ENCODE measurements at regions not wholly inside any gene's neighbourhood (a gene's known extent, or its start where the extent isn't known, plus 50 kb on each side); places are given as distances from the start of the nearest gene placed in this dataset.

DNA sequence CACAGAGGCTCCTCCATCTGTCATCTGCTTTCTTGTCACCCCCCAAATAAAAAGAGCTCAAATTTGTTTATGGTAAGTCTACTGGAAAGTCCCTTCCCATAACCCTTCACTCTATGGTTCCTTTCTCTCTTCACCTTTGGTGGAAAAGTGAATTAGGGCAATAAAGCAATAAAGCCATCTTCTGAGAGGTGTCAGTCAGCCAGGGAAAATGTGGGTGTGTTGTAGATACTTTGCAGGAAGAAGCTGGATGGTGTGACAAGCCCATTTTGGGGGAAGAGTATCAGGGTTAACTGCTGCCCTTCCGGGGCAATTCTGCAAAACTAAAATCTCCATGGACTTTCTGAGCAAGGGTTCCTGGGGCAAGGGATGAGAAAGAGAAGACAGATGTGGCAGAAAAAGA is 197.9 kb downstream of the SH3BP4 start:
- Histone ChIP-seq H3K4me3 (no peak overlapping the region), H2AFZ (no peak overlapping the region), H3K27me3 (ENCODE audit: insufficient read depth) (no peaks in the 10 kb centered on the region), H4K20me1 (replicated peaks; ENCODE audit: insufficient read depth) (no peaks in the 10 kb centered on the region), H3K36me3 (ENCODE audit: insufficient read depth) (no peaks in the 10 kb centered on the region), H3K79me2 (replicated peaks; ENCODE audit: insufficient read depth) (no peaks in the 10 kb centered on the region), H3K27ac (ENCODE audit: low read depth) (no peak overlapping the region), H3F3A (replicated peaks; ENCODE audit: low read depth) (no peaks in the 10 kb centered on the region), H3K9me2 (ENCODE audit: insufficient read depth) (peaks cover 5% of the 10 kb centered on the region), H3K4me2 (no peak overlapping the region), H3K4me1 (ENCODE audit: insufficient read depth) (no peaks in the 10 kb centered on the region)
- ATAC-seq (no peak), DNase-seq (ENCODE audit: low spot score) (no peak)
- Mint-ChIP-seq H3K9me3 (no peaks in the 10 kb centered on the region), H3K4me3 (no peak overlapping the region), H3K27me3 (ENCODE audit: insufficient read depth, low read depth, poor library complexity) (no peaks in the 10 kb centered on the region), H3K4me1 (no peaks in the 10 kb centered on the region), H3K36me3 (ENCODE audit: low read depth) (no peaks in the 10 kb centered on the region), H3K27ac (no peak overlapping the region)
- no peak for TF ChIP-seq ZNF331 (CRISPR knock-in tag; IDR thresholded peaks at IDR 0.05; ENCODE audit: low read depth)
- TF ChIP-seq POLR2AphosphoS5 (IDR thresholded peaks at IDR 0.05; ENCODE audit: low read depth): no peak
- no peak for TF ChIP-seq ZNF114 (CRISPR knock-in tag; IDR thresholded peaks at IDR 0.05)
- no peak for TF ChIP-seq STAT1 (IDR thresholded peaks at IDR 0.05; ENCODE audit: unreplicated experiment)
- TF ChIP-seq CREB1 (CRISPR knock-in tag; IDR thresholded peaks at IDR 0.05; ENCODE audit: low read depth): no peak
- TF ChIP-seq EZH2phosphoT487 (IDR thresholded peaks at IDR 0.05; ENCODE audit: unreplicated experiment): no peak
- TF ChIP-seq JUNB (IDR thresholded peaks at IDR 0.05; ENCODE audit: unreplicated experiment): no peak
- TF ChIP-seq, protein P1, sequence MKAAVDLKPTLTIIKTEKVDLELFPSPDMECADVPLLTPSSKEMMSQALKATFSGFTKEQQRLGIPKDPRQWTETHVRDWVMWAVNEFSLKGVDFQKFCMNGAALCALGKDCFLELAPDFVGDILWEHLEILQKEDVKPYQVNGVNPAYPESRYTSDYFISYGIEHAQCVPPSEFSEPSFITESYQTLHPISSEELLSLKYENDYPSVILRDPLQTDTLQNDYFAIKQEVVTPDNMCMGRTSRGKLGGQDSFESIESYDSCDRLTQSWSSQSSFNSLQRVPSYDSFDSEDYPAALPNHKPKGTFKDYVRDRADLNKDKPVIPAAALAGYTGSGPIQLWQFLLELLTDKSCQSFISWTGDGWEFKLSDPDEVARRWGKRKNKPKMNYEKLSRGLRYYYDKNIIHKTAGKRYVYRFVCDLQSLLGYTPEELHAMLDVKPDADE (IDR thresholded peaks at IDR 0.05): no peak
- TF ChIP-seq, protein P2, sequence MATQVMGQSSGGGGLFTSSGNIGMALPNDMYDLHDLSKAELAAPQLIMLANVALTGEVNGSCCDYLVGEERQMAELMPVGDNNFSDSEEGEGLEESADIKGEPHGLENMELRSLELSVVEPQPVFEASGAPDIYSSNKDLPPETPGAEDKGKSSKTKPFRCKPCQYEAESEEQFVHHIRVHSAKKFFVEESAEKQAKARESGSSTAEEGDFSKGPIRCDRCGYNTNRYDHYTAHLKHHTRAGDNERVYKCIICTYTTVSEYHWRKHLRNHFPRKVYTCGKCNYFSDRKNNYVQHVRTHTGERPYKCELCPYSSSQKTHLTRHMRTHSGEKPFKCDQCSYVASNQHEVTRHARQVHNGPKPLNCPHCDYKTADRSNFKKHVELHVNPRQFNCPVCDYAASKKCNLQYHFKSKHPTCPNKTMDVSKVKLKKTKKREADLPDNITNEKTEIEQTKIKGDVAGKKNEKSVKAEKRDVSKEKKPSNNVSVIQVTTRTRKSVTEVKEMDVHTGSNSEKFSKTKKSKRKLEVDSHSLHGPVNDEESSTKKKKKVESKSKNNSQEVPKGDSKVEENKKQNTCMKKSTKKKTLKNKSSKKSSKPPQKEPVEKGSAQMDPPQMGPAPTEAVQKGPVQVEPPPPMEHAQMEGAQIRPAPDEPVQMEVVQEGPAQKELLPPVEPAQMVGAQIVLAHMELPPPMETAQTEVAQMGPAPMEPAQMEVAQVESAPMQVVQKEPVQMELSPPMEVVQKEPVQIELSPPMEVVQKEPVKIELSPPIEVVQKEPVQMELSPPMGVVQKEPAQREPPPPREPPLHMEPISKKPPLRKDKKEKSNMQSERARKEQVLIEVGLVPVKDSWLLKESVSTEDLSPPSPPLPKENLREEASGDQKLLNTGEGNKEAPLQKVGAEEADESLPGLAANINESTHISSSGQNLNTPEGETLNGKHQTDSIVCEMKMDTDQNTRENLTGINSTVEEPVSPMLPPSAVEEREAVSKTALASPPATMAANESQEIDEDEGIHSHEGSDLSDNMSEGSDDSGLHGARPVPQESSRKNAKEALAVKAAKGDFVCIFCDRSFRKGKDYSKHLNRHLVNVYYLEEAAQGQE (IDR thresholded peaks at IDR 0.05; ENCODE audit: unreplicated experiment): no peak
- TF ChIP-seq NANOG (IDR thresholded peaks at IDR 0.05; ENCODE audit: borderline replicate concordance): no peak
- TF ChIP-seq, protein P3, sequence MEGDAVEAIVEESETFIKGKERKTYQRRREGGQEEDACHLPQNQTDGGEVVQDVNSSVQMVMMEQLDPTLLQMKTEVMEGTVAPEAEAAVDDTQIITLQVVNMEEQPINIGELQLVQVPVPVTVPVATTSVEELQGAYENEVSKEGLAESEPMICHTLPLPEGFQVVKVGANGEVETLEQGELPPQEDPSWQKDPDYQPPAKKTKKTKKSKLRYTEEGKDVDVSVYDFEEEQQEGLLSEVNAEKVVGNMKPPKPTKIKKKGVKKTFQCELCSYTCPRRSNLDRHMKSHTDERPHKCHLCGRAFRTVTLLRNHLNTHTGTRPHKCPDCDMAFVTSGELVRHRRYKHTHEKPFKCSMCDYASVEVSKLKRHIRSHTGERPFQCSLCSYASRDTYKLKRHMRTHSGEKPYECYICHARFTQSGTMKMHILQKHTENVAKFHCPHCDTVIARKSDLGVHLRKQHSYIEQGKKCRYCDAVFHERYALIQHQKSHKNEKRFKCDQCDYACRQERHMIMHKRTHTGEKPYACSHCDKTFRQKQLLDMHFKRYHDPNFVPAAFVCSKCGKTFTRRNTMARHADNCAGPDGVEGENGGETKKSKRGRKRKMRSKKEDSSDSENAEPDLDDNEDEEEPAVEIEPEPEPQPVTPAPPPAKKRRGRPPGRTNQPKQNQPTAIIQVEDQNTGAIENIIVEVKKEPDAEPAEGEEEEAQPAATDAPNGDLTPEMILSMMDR (conservative IDR thresholded peaks at IDR 0.05; ENCODE audit: low read depth in 2 of 2): no peak
- TF ChIP-seq, protein P4, sequence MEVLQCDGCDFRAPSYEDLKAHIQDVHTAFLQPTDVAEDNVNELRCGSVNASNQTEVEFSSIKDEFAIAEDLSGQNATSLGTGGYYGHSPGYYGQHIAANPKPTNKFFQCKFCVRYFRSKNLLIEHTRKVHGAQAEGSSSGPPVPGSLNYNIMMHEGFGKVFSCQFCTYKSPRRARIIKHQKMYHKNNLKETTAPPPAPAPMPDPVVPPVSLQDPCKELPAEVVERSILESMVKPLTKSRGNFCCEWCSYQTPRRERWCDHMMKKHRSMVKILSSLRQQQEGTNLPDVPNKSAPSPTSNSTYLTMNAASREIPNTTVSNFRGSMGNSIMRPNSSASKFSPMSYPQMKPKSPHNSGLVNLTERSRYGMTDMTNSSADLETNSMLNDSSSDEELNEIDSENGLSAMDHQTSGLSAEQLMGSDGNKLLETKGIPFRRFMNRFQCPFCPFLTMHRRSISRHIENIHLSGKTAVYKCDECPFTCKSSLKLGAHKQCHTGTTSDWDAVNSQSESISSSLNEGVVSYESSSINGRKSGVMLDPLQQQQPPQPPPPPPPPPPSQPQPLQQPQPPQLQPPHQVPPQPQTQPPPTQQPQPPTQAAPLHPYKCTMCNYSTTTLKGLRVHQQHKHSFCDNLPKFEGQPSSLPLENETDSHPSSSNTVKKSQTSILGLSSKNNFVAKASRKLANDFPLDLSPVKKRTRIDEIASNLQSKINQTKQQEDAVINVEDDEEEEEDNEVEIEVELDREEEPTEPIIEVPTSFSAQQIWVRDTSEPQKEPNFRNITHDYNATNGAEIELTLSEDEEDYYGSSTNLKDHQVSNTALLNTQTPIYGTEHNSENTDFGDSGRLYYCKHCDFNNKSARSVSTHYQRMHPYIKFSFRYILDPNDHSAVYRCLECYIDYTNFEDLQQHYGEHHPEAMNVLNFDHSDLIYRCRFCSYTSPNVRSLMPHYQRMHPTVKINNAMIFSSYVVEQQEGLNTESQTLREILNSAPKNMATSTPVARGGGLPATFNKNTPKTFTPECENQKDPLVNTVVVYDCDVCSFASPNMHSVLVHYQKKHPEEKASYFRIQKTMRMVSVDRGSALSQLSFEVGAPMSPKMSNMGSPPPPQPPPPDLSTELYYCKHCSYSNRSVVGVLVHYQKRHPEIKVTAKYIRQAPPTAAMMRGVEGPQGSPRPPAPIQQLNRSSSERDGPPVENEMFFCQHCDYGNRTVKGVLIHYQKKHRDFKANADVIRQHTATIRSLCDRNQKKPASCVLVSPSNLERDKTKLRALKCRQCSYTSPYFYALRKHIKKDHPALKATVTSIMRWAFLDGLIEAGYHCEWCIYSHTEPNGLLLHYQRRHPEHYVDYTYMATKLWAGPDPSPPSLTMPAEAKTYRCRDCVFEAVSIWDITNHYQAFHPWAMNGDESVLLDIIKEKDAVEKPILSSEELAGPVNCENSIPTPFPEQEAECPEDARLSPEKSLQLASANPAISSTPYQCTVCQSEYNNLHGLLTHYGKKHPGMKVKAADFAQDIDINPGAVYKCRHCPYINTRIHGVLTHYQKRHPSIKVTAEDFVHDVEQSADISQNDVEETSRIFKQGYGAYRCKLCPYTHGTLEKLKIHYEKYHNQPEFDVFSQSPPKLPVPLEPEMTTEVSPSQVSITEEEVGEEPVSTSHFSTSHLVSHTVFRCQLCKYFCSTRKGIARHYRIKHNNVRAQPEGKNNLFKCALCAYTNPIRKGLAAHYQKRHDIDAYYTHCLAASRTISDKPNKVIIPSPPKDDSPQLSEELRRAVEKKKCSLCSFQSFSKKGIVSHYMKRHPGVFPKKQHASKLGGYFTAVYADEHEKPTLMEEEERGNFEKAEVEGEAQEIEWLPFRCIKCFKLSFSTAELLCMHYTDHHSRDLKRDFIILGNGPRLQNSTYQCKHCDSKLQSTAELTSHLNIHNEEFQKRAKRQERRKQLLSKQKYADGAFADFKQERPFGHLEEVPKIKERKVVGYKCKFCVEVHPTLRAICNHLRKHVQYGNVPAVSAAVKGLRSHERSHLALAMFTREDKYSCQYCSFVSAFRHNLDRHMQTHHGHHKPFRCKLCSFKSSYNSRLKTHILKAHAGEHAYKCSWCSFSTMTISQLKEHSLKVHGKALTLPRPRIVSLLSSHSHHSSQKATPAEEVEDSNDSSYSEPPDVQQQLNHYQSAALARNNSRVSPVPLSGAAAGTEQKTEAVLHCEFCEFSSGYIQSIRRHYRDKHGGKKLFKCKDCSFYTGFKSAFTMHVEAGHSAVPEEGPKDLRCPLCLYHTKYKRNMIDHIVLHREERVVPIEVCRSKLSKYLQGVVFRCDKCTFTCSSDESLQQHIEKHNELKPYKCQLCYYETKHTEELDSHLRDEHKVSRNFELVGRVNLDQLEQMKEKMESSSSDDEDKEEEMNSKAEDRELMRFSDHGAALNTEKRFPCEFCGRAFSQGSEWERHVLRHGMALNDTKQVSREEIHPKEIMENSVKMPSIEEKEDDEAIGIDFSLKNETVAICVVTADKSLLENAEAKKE (CRISPR knock-in tag; IDR thresholded peaks at IDR 0.05): no peak
- TF ChIP-seq EZH2 (IDR thresholded peaks at IDR 0.05; ENCODE audit: low read depth, unreplicated experiment): no peak

Data from GM23338 (cell line).